Skeletal muscle tissue (tissue), 3 donors: ENCODE measurements at regions not wholly inside any gene's neighbourhood (a gene's known extent, or its start where the extent isn't known, plus 50 kb on each side); places are given as distances from the start of the nearest gene placed in this dataset.

Experiments
- H3K27ac ChIP-seq: one replicate; pipeline ENCODE4 v1.7.0; 2013; ENCODE audit warnings: mild to moderate bottlenecking, low read depth, low read length, inconsistent platforms
- H3K27me3 ChIP-seq, 3 donors: one replicate each; pipeline ENCODE4 v1.7.0; 2013; ENCODE audit warnings: low read length in 3 of 3; ENCODE audit not compliant: control insufficient read depth in 3 of 3, insufficient read depth in 3 of 3
- H3K36me3 ChIP-seq, 3 donors: one replicate each; pipeline ENCODE4 v1.7.0; 2013; ENCODE audit warnings: low read length in 3 of 3; ENCODE audit not compliant: control insufficient read depth in 3 of 3, insufficient read depth in 3 of 3
- H3K4me1 ChIP-seq, 3 donors: one replicate each; pipeline ENCODE4 v1.7.0; 2013; ENCODE audit warnings: low read length in 3 of 3, mild to moderate bottlenecking in 3 of 3; ENCODE audit not compliant: control insufficient read depth in 3 of 3, insufficient read depth in 3 of 3
- H3K4me3 ChIP-seq, 3 donors: one replicate each; pipeline ENCODE4 v1.7.0; 2013; ENCODE audit warnings: low read length in 3 of 3
- H3K9ac ChIP-seq, 3 donors: one replicate each; pipeline ENCODE4 v1.7.0; 2013; ENCODE audit warnings: low read length in 3 of 3, mild to moderate bottlenecking in 3 of 3, moderate library complexity in 2 of 3, low read depth in 1 of 3
- H3K9me3 ChIP-seq, 3 donors: one replicate each; pipeline ENCODE4 v1.7.0; 2013; ENCODE audit warnings: low read length in 3 of 3; ENCODE audit not compliant: control insufficient read depth in 3 of 3
- donor health status: Osteomylitis.

DNA sequence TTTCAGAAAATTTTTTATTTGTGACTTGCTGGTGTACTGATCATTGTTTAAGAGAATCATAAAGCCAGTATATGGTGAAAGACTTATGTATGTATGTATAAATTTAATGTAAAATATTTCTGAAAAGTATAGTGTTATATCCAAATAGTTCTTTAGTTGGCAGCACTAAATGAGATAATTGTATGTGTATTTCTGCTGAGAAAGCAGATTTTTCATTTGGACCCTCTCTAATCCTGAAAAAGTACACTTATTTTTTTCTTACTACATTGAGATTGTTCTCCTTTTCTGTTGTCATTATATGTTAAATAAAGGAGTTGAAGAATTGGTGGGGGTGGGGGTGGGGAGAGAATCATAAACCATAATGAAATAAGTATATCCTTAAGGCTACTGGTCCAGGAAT, 324.9 kb upstream of the SUCLG2 start:
- no peaks in the 10 kb centered on the region for H3K27me3 ChIP-seq
- no peaks in the 10 kb centered on the region for H3K4me1 ChIP-seq
- H3K9ac ChIP-seq: no peak overlapping the region
- no peak overlapping the region for H3K27ac ChIP-seq
- no peak overlapping the region for H3K4me3 ChIP-seq
- no peaks in the 10 kb centered on the region for H3K9me3 ChIP-seq
- H3K36me3 ChIP-seq: no peaks in the 10 kb centered on the region

DNA sequence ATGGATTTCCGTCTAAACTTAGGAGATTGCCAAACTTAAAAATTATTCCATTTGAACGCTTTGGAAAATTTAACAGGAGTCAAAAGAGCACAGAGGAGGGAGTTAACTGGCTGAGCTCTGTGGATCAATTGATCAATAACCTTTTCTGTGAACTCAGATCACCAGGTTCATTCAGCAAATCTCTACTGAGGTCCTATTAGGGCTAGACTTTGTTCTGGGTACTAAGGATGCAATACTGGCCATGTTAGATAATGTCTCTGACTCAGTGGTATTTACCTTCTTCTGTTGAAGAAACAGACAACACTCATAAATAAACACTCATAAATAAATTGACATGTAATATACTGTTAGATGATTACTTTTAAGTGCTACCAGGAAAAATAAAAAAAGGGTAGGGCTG, 323.4 kb upstream of the SUCLG2 start:
- no peak overlapping the region for H3K27ac ChIP-seq
- no peaks in the 10 kb centered on the region for H3K36me3 ChIP-seq
- H3K9me3 ChIP-seq: no peaks in the 10 kb centered on the region
- no peak overlapping the region for H3K9ac ChIP-seq
- no peaks in the 10 kb centered on the region for H3K4me1 ChIP-seq
- H3K4me3 ChIP-seq: no peak overlapping the region
- no peaks in the 10 kb centered on the region for H3K27me3 ChIP-seq

DNA sequence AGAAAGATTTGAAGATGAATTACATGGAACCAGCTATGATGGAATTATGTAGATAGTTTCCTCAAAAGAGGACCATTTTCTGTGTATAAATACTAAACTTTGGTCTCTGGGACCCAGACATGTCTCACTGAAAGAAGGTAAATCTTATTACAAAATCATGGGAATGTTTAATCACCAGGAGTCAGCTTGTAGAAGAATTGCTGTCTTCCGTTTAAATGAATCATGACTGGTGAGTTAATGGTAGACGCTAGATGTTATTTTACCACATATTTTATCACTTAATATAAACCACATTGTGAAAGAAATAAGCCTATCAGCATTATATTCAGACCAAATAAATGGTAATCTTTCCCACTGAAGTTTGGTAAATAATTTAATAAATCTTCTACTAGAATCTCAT, 322.3 kb upstream of the SUCLG2 start:
- no peaks in the 10 kb centered on the region for H3K4me1 ChIP-seq
- H3K27ac ChIP-seq: no peak overlapping the region
- no peaks in the 10 kb centered on the region for H3K36me3 ChIP-seq
- no peak overlapping the region for H3K9ac ChIP-seq
- H3K4me3 ChIP-seq: no peak overlapping the region
- no peaks in the 10 kb centered on the region for H3K27me3 ChIP-seq
- no peaks in the 10 kb centered on the region for H3K9me3 ChIP-seq

DNA sequence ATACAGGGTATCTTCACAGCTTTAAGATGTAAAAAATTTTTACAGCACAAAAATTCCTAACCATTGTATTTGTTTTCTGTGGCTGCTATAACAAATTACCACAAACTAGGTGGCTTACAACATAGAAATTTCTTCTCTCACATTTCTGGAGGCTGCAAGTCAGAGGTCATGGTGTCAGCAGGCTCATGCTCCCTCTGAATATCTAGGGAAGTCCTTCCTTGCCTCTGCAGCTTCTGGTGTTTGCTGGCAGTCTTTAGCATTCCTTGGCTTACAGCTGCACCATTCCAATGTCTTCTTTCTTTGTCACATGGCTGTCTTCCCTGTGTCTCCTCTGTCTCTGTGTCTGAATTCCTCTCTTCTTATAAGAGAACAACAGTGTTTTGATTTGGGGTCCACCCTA, 310.2 kb upstream of the SUCLG2 start:
- H3K27ac ChIP-seq: no peak overlapping the region
- H3K27me3 ChIP-seq: no peaks in the 10 kb centered on the region
- H3K4me3 ChIP-seq: no peak overlapping the region
- H3K9me3 ChIP-seq: peaks cover 0 to 2% (median 2%) of the 10 kb centered on the region in 3 donors
- H3K9ac ChIP-seq: no peak overlapping the region
- H3K36me3 ChIP-seq: no peaks in the 10 kb centered on the region
- H3K4me1 ChIP-seq: no peaks in the 10 kb centered on the region

DNA sequence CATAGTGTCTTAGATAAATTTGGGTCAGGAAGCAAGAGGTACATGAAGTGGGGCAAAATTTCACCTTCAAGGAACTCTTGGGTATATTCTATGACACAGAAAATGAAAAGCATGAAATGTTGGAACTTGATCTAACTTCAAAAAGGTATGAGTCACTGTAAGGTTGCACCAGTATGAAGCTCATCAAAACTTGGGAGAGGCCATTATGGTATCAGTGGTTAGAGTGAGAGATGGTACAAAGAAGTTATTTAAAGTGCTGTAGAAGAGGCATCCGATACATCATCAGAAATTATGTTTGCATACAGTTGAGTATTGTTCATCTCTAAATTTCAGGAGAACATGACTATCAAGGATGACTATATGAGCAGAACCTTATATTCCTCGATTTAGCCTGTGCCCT, 302.9 kb upstream of the SUCLG2 start:
- Histone ChIP-seq H3K36me3 (no peaks in the 10 kb centered on the region), H3K4me1 (no peaks in the 10 kb centered on the region), H3K27ac (no peak overlapping the region), H3K9ac (no peak overlapping the region), H3K27me3 (no peaks in the 10 kb centered on the region), H3K9me3 (peaks cover 0 to 2% (median 0%) of the 10 kb centered on the region in 3 donors), H3K4me3 (no peak overlapping the region)

DNA sequence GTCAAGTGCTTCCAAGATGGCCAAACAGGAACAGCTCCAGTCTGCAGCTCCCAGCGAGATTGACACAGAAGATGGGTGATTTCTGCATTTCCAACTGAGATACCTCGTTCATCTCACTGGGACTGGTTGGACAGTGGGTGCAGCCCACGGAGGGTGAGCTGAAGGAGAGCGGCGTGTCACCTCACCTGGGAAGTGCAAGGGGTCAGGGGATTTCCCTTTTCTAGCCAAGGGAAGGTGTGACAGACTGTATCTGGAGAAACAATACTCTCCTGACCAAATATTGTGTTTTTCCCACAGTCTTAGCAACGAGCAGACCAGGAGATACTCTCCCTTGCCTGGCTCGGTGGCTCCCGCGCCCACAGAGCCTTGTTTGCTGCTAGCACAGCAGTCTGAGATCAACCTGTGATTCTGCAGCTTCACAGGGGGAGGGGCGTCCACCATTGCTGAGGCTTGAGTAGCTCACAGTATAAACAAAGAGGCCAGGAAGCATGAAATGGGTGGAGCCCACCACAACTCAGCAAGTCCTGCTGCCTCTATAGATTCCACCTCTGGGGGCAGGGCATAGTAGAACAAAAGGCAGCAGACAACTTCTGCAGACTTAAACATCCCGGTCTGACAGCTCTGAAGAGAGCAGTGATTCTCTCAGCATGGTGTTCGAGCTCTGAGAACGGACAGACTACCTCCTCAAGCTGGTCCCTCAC, 293.5 kb upstream of the SUCLG2 start:
- Histone ChIP-seq H3K27me3 (no peaks in the 10 kb centered on the region), H3K36me3 (no peaks in the 10 kb centered on the region), H3K9ac (no peak overlapping the region), H3K27ac (no peak overlapping the region), H3K4me1 (no peaks in the 10 kb centered on the region), H3K4me3 (no peak overlapping the region), H3K9me3 (no peaks in the 10 kb centered on the region)

DNA sequence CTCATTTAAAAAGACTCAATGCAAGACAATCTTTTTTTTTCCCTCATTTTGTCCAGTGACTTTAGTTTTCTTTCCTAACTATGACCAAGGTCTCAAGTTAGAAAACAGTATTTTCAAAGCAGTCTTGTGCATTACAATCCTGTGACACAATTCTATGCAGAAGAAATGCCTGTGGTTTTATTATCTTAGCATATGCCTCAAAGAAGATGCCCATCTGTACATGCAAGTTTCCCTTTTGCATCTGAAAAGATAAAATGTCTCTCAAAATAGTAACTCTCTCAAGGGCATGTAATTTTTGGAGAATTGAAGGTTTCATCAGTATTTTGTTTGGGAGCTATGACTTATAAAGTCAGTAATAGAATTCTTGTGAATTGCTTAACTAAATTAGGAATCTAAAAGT, 292.0 kb upstream of the SUCLG2 start:
- no peaks in the 10 kb centered on the region for H3K9me3 ChIP-seq
- H3K9ac ChIP-seq: no peak overlapping the region
- H3K27me3 ChIP-seq: no peaks in the 10 kb centered on the region
- no peak overlapping the region for H3K4me3 ChIP-seq
- no peaks in the 10 kb centered on the region for H3K4me1 ChIP-seq
- no peak overlapping the region for H3K27ac ChIP-seq
- H3K36me3 ChIP-seq: no peaks in the 10 kb centered on the region

DNA sequence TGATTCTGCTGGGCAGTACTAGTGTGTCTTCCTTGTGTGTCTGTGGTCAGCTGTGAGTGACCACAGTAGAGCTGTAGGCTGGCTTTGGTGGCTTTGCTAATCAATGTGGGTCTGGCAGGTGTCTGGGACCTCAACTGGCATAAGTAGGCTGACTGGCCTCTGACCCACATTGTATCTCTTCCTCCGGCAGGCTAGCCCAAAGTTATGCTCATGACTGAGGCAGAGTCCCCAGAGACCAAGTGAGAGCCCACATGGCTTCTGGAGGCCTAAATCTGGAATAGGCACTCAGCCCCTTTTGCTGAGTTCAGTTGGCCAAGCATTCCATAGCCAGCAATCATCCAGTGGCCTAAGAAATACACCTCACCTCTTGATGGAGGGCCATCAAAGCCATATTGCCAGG, 289.1 kb upstream of the SUCLG2 start:
- no peaks in the 10 kb centered on the region for H3K27me3 ChIP-seq
- no peak overlapping the region for H3K4me3 ChIP-seq
- H3K27ac ChIP-seq: no peak overlapping the region
- no peaks in the 10 kb centered on the region for H3K36me3 ChIP-seq
- H3K4me1 ChIP-seq: no peaks in the 10 kb centered on the region
- no peaks in the 10 kb centered on the region for H3K9me3 ChIP-seq
- H3K9ac ChIP-seq: no peak overlapping the region

DNA sequence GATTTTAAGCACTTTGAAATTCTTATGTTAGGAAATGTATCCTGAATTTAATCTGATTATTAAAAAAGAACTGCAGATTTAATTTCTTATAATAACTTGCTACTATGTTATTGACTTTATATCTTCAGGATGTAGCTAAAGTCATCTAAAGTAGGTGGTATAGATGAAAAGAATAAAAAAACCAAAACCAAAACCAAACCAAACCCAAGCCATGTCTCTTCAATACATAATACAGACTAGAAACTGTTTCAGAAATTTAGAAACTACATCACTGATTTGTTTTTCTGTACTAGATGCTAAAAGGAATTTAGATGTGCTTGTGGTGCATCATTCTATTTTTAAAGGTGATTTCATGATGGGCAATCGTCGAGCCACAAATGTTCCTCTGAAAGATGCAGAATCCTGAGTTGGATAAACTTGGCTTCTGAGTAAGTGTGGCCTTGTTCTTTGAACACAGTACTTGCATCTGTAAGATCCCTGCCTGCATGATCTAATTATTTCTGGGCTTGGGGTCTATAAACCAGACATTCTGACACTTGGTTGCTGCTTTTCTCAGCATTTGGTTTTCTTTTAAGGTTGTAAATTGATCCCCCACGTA, 287.1 kb upstream of the SUCLG2 start:
- no peak overlapping the region for H3K4me3 ChIP-seq
- H3K27me3 ChIP-seq: no peaks in the 10 kb centered on the region
- H3K4me1 ChIP-seq: no peaks in the 10 kb centered on the region
- H3K27ac ChIP-seq: no peak overlapping the region
- H3K9ac ChIP-seq: no peak overlapping the region
- no peaks in the 10 kb centered on the region for H3K9me3 ChIP-seq
- no peaks in the 10 kb centered on the region for H3K36me3 ChIP-seq

DNA sequence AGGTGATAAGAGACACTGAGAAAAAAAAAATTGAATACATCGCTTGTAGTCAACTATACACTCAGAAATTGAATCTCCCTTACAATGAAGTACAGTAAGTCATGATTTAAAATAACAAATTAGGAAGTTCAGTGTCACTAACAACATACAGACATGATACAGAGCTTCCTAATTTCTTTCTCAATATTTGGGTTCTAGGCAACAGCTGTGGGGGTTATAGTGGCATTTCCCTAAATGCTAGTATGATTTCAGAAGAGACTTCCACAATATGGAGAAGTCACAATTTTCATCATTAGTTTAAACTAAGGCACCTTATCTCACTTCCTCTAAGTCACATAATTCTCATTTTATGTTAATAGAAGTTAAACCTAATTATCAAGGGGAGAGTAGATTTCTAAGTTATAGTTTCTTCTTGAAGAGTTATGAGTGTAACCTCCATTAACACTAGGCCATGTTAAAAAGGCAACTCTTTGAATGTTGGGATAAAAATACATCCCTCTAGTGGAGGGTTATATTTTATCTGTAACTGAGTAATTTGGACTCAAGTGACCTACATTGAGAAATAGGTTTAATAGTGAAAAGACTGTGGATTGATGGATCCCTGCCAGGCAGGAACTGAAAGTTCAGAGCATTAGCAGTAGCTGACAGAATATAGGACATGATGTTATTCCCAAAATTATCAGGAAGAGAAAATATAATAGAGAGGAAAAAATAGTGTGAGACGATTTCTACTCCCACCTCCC, 286.0 kb upstream of the SUCLG2 start:
- H3K9ac ChIP-seq: no peak overlapping the region
- H3K4me1 ChIP-seq: no peaks in the 10 kb centered on the region
- no peak overlapping the region for H3K27ac ChIP-seq
- H3K27me3 ChIP-seq: no peaks in the 10 kb centered on the region
- H3K9me3 ChIP-seq: peaks cover 0 to under 1% (median 0%) of the 10 kb centered on the region in 3 donors
- no peaks in the 10 kb centered on the region for H3K36me3 ChIP-seq
- H3K4me3 ChIP-seq: no peak overlapping the region
